GM21737 (cell line): ENCODE measurements at regions not wholly inside any gene's neighbourhood (a gene's known extent, or its start where the extent isn't known, plus 50 kb on each side); places are given as distances from the start of the nearest gene placed in this dataset.

Experiments used
- ATAC-seq: cut with Tn5 transposase; IDR thresholded peaks from one replicate; pipeline ENCODE4 v1.9.1; 2021; ENCODE audit warnings: mild to moderate bottlenecking, moderate library complexity; ENCODE audit not compliant: unreplicated experiment

DNA sequence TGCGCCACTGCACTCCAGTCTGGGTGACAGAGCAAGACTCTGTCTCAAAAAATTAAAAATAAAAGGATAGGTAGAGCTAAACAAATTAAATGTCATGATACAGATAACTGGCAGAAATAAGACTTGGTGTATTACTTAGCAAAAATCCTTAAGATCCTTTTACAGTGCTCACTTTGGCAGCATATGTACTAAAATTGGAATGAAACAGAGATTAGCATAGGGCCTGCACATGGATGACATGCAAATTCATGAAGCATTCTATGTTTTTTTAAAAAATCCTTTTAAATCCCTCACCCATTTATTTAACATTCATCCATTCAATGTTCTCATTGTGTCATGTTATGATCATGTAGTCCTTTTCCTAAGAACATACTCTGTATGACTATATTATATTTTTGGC lies 528.8 kb downstream of the CD83 start:
- no peak for ATAC-seq

DNA sequence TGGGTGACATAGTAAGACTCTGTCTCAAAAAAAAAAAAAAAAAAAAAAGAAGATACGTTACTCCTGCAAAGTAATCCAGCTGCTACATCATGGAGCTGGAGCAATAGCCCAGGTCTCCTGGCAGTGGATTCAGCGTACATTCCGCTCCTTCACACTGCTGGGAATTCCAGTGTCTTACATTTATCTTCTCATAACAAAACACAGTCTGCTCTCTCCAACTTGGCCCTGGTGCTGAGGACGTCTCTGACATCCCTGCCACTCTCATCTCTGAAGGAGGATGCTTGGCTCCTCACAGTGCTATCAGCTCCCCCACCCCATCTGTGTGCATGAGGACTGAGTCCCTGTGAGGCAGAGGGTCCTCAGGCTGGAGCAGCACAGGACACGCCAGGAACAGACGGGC lies 529.8 kb downstream of the CD83 start:
- no peak for ATAC-seq

DNA sequence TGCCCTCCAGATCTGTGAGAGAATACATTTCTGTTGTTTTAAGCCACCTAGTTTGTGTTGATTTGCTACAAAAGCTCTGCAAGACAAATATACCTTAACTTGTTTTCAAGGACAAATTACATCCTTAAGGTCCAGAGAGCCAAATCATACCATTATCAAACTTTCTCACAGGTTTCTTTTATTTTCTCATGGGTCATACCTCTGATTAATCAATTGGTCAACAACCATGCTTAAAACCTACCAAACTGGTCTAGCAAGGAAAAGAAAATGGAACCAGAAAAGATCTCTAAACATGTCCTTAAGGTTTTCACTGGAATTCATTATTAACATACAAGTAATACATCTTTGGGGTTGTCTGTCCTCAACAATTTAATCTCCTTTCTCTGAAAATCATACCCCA lies 535.0 kb downstream of the CD83 start:
- ATAC-seq, result no peak

DNA sequence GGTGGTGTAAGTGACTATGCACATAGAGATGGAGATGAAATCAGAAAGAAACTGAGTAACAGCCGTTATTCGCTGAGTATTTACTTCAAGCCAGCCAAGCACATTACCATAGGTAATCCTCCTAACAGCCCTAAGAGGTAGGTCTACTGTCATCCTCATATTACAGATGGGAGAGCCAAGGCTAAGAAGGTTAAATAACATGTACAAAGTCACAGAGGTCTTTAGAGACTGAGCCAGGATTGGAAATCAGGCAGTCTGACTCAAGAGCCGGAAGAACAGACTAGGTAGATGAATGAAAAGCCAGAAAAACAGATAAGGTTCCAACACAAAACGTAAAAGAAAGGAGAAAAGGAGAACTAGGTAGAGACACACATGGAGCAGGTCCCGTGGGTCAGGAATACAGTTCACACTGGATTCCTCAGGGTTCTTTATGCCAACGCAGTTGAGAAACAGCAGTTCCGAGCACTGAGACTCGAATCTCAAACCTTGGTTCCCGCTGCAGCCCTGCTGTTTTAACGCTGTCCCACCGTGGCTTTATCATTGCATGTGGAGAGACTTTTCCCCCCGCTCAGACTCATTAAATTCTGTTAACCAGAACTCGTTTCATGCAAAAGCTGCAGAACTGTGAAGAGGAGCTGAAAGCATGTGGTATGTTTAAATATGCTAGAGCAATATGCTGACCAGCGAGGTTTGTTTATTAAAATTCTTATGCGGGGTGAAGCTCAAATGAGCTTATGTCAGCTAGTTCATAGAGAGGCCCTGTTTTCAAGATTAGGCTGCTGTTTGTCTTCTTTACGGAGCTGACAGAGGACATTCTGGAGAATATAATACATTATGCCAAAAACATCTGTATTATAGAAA lies 537.9 kb downstream of the CD83 start:
- no peak for ATAC-seq

DNA sequence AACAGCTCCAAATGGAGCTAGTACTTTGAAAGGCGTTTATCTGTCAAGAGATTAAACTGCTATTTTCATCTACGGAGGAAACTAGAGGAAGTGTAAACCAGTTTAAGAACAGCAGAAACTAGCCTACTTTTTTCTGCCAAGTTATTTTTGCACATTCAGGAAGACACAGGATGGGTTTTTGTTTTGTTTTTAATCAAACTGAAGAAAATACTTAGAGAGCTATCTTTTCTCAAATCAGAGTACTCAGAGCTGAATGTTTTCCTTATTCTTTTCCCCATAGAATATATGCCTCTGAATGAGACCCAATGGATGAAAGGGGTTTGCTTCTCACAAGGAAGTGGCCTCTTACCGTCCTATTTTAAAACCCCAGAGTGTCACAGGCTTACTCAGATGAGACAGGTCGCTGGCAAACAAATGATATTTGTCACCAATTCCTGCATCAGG lies 538.5 kb downstream of the CD83 start:
- ATAC-seq, result no peak

DNA sequence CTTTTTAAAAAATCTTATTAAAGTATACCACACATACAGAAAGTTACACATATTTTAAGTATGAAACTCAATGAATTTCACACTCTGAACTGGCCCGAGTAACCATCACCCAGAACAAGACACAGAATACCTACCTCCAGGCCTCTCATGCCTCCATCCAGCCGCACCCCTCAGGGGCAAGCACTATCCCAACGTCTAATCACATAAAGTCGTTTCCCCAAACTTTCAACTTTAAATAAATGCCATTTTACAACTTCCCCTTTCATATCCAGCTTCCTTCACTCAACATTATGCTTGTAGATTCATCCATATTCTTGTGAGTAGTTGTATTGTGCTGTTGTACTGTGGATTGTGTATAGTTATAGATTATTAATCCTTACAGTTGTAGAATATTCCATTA lies 539.1 kb downstream of the CD83 start:
- ATAC-seq, result no peak

DNA sequence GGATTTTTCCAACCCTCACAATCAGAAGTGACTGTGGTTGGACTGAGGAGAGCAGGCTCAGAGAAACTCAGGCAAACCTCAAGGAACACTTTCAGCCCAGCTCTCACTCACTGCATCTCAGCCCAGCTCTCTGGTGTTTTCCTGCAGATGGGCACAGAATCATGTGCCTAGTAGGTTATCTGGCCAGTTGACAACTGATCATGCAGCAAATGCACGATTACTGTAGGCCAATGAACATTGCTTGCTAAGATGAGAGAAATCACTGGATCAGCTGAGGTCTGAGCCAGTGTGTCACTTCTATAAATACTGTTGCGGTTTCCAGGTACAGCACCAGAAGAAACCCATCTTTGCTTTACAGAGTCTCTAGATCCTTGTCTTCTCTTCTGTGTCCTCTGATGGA lies 540.5 kb downstream of the CD83 start:
- no peak for ATAC-seq

DNA sequence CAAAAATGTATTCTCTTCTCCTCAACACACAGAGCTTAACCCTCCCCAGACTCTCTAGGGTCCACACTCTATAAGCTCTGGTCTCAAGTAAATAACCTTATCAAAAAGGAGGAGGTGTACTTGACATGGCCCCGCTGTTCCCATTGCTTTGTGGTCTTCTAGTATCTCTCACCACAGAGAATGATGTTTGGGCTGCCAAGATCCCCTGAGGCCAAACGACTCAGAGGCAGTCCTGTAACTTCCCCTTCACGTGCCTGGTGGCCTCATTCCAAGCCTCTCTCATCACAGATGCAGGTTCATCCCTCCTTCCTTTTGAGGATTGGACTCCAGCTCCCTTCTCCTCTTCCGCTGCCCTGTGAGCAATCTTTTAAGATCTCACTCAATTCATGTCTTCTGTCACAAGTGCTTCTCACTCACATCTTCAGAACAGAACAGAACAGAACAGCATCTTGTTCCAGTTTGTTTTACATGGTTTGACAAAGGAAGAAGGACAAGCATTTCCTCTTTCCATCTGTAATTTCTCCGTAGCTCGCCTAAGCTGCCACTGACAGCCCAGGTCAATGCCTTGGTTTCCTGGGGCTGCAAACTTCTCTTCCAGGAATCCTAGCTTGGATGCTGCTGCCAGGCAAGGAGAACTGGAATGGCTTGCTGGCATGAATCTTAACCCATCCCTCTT lies 541.5 kb downstream of the CD83 start:
- ATAC-seq, result no peak

DNA sequence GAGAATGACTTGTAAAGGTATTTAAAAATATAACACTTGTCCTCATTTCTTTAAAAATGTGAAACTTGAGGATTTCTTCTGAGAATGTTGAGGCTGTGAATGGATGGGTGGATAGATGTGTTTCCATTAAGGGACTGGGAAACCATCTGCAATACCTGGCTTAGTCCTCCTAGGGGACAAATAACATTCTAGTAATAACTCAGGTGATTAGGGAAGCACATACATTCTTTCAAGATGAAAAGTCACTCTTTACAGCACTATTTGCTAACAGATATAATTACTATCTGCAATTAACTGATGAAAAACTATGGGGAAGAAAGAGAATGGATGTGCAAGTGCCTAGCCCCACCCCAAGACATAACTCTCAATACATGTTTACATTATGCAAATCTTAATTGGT lies 542.3 kb downstream of the CD83 start:
- ATAC-seq, result no peak

DNA sequence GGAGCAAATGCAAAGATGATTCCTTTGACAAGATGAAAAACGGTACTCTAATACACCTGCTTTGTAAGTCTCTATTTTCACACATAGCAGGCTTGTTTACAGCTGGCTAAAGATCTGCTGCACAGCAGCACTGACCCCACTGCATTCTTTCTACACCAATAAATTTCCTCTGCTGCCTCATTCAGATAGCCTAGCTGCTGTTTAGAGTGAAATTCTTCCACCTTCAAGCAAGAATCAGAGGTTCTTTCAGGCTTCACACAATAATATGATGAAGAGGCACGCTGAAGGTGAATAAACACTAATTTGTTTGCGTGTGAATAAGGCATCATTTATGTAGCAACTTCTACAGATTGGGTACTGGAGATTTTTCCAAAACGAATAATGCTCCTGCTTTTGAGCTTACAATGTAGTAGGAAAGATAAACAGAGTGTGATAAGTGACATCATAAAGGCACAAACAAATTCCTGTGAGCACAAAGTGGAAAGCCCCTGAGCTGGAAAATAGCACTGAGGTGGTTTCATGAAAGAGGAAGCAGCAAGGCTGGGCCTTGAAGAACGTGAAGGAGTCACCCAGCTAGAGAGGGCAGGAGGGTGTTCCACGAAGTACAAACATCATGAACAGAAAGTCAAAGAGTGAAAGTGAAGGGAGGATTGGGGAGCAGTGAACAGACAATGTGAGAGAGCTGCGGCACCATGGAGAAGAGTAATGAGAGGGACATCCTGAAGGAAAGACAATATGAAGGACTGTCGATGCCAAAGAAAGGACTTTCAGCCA lies 543.4 kb downstream of the CD83 start:
- ATAC-seq, result peak; percentile 50

DNA sequence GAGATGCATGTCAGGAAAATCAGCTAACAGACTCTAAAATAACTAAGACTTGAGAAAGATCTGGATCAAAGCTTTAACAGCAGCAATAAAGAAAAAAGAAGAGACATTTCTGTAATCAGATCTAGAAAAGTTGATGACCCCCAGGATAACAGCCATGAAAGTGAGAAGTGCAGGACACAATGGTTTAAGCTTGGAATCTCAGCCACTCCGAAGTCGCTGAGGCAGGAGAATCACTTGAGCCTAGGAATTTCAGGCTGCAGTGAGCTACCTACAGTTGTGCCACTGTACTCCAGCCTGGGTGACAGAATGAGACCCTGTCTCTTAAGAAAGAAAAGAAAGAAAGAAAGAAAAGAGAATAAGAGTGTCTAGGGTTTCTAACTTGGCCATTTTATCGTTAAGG lies 544.1 kb downstream of the CD83 start:
- ATAC-seq, result no peak

DNA sequence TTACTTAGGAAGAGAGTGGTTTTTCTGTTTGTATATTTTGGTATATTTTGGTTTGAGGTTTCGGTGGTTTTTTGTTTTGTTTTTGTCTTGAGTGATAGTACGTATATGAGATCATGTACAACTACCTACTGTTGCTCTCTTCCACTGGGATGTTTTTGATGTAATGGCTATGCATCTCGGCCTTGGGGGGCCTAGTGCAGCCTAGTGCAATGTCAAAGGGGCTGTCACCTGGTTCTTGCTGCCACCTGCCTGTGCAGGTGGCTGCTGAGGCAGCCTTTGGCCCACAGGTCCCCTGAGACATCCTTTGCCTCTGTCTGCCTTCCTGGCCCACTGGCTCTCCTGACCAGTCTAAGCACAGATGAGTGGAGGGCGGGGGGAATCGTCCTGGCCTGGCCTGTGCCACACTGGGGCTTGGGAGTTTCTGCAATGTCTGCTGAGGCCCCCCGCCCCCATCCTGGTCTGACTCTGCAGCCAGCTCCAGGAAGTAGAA lies 546.6 kb downstream of the CD83 start:
- peak; percentile 50 for ATAC-seq

DNA sequence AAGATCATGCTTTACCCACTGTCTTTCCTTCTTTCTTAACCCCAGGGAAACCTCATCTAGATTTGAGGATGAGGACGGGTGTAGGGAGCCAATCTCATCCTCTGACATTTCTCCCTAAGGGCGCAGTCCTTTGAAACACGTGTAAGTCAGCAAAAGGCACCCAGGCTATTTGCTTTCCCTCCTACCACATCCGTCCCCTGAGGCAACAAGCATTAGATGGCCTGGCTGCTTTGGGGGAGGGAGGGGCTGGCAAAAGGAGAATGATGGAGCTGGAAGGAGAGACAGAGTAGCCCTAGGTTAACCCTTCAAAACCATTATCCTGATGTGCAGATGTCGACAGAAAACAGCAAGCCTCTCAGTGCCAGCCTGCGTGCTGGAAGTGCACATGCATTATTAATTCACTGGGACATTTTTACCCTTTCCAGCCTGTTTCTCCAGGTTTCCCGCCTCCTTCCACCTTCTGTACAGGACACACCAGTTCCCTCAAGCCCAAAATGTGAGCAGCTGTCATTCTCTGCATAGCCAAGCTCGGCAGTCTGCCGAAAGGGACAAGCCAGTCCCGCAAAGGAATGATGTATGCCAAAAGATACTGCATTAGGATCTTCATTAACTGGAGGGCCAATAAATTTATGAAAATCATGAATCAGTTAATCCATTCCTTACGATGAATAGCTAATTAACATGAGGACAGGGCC lies 547.2 kb downstream of the CD83 start:
- ATAC-seq, result no peak

DNA sequence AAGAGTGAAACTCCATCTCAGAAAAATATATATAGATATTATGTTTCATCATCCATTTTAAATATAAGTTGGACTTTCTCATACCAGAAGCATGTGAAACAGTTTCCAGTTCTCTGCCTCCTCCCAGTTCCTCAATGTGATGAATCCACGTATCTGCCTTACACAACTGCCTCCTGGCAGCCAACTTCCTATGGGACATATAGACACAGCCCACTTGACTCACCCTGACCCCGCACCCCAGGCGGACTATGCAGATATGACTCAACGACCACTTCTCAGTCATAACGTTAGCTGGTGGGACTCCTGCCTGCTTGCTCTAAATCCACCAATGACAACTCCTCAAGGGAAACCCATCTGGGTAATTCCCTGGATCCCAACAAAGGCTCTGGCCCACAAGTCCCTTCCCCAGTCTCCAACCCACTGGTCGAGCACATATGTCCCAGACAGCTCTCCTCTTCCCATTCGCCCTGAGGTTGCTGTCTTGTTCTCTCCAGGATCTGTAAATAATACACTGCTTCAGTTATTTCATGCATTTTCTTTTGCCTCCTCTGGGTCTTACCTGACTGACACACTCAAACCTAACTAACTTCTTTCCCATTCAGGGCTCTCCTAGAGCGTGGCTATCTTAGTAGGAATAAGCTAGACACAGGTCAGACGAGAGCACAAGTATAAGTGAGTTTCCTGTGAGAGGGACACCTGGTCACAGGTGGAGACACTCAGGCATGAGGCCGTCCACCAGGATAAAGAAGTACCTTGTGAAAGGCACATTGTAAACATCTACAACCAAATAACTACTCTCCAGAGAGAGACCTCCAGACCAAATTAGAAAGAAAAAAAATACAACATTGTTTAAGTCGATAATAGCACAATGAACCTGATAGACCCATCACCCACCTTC lies 548.5 kb downstream of the CD83 start:
- no peak for ATAC-seq

DNA sequence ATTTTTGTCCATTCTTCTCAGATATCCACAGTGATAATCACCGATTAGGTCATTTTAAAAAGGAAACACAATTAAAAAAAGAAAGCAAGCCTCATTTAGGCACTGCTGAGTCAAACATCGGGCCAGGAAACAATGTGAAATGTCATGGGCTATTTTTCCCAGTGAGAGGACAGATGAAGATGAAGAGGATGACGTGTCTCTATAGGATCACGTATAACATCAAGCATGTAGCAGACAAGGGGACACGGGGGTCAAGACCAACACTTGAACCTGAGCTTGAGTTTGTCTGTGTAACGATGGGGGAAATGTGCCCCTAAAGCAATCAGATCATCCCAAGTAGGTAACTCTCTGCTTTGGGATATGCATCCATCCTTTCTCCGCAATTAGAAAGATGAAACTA lies 553.2 kb downstream of the CD83 start:
- no peak for ATAC-seq

DNA sequence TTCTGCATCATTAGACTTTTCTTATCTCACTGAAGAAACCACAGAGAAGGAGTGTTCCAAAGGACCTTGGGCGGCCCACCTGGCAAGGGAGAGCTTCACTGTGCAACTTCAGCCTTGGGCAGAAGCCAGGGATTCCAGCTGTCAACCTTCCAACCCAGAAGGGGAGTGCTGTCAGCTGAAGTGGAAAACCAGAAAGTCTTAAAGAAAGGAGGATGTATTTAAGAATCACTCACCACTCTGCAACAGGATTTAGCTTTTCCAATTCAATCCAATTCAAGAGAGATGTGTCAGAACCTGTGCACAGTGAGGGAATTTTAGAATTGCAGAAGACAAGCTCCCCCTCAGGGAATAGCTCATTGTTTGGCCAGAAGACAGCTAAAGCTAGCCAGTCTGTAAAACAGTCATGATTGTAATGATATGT lies 553.7 kb downstream of the CD83 start:
- ATAC-seq, result no peak

DNA sequence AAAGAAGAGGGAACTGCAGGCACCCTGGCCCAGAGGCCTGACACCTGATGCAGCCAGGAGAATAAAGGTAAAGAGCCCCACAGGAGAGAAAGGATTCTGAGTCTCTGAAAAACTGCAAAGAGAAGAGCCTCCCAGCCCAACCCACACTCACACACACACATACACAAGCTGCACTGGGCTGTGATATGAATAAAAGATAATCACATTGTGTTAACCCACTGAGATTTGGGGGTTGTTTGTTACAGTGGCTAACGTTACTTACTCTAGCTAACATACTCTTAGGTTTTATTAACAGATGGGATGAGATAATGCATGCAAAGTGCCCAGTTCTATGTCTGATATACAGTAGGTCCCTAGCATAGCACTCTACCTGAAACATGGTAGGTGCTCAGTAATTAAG lies 554.4 kb downstream of the CD83 start:
- no peak for ATAC-seq

DNA sequence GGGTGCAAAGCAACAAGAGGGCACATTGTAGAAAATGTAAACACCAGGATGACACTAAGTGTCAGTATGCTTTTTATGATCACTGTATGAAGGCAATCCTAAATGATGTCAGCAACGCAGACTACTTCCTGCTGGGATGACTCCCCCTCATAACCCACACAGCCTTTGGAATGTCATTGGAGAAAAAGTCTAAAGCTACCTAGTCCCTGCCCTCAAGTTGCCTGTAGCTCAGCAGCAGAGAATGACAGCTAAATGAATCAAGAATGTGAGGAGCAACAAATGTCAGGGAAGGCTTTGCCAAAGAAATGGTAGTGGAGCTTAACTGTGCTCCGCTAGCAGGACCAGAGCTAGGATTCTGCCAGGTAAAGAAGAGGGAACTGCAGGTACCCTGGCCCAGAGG lies 555.6 kb downstream of the CD83 start:
- no peak for ATAC-seq

DNA sequence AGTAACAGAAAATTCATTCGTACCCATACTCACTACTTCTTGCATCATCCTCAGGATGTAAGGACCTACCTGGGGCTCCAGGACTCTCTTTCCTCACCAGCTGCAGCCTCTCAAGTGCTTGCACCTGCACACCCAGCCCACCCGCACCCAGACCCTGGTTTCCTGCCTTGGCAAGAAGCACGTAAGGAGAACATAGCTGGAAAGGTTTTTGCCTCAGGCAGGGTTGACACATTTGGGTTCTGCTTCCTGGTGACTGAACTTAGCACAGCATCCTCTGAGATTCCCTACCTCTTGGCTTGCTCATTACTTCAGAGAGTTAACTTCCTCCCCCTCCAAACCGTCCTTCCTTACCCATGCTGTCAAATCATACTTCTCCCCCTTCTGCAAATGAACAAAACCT lies 556.9 kb downstream of the CD83 start:
- ATAC-seq, result no peak
